ENCODE measurements at regions not wholly inside any gene's neighbourhood (a gene's known extent, or its start where the extent isn't known, plus 50 kb on each side); places are given as distances from the start of the nearest gene placed in this dataset.

GRCh38 chr10:94264085-94264484 is 98.7 kb downstream of the NOC3L start (continued):
- TF ChIP-seq ZNF383 (CRISPR knock-in tag; IDR thresholded peaks at IDR 0.05; ENCODE audit: borderline replicate concordance) = no peak
- TF ChIP-seq GRHL1 (CRISPR knock-in tag; conservative IDR thresholded peaks at IDR 0.05) = no peak
- no peak for TF ChIP-seq ZNF367 (CRISPR knock-in tag; IDR thresholded peaks at IDR 0.05; ENCODE audit: borderline replicate concordance)
- no peak for TF ChIP-seq EZH2 (conservative IDR thresholded peaks at IDR 0.05; ENCODE audit: low read depth, low read length)
- no peak for TF ChIP-seq STAT5B (CRISPR knock-in tag; IDR thresholded peaks at IDR 0.05)
- no peak for TF ChIP-seq FOXP4 (CRISPR knock-in tag; IDR thresholded peaks at IDR 0.05)
- no peak for TF ChIP-seq PAF1 (CRISPR knock-in tag; IDR thresholded peaks at IDR 0.05)
- TF ChIP-seq DDIT3 (CRISPR knock-in tag; IDR thresholded peaks at IDR 0.05) = no peak
- peak; percentile 46; the same call in 1 of the 2 replicates for TF ChIP-seq FOXA3 (CRISPR knock-in tag; IDR thresholded peaks at IDR 0.05)
- 0 out of 2 replicates have a peak, but pooled peaks have one; percentile 18 for TF ChIP-seq ARID5B (CRISPR knock-in tag; IDR thresholded peaks at IDR 0.05)
- no peak for TF ChIP-seq ZNF318 (CRISPR knock-in tag; IDR thresholded peaks at IDR 0.05)
- TF ChIP-seq NR1H2 (CRISPR knock-in tag; IDR thresholded peaks at IDR 0.05; ENCODE audit: borderline replicate concordance, low read depth) = no peak
- no peak for TF ChIP-seq ZNF761 (CRISPR knock-in tag; conservative IDR thresholded peaks at IDR 0.05)
- TF ChIP-seq XRCC5 (optimal IDR thresholded peaks at IDR 0.05; ENCODE audit: low read length) = no peak
